ENCODE measurements at regions not wholly inside any gene's neighbourhood (a gene's known extent, or its start where the extent isn't known, plus 50 kb on each side); places are given as distances from the start of the nearest gene placed in this dataset.
A peak's percentile ranks its signal among the peaks of the same experiment; 100 is the strongest.

DNA sequence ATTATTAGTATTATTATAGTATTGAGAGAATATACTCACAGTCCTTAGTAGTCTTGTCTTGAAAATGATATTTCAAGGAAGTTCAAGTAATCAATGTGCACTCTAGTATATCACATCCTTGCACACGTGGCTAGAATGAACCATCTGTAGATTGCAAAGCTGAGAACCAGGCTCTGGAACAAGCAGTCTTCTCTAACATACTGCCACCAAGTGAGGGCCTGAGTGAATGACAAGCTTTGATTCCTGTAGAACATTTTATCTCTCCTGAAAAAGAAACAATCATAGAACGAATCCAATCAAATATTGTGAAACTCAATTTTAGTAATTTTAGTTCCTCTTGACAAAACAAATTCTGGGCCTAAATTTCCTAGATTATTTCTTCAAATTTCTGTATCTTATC lies 55.3 kb upstream of the SULT1C3 start:
- DNase-seq (ENCODE audit: low spot score) (peak; percentile 56), ATAC-seq (peak; percentile 51)
- Mint-ChIP-seq H3K27ac (no peak overlapping the region), H3K36me3 (ENCODE audit: low read depth) (no peaks in the 10 kb centered on the region), H3K4me1 (no peaks in the 10 kb centered on the region), H3K4me3 (no peak overlapping the region), H3K27me3 (ENCODE audit: insufficient read depth, low read depth, poor library complexity) (peaks cover 8% of the 10 kb centered on the region), H3K9me3 (no peaks in the 10 kb centered on the region)
- H3K4me1 ChIP-seq (ENCODE audit: insufficient read depth) = no peaks in the 10 kb centered on the region
- no peak overlapping the region for H3K4me3 ChIP-seq
- H3K9me2 ChIP-seq (ENCODE audit: insufficient read depth) = no peaks in the 10 kb centered on the region
- no peak for TF ChIP-seq NANOG (IDR thresholded peaks at IDR 0.05; ENCODE audit: borderline replicate concordance)
- TF ChIP-seq, protein P1, sequence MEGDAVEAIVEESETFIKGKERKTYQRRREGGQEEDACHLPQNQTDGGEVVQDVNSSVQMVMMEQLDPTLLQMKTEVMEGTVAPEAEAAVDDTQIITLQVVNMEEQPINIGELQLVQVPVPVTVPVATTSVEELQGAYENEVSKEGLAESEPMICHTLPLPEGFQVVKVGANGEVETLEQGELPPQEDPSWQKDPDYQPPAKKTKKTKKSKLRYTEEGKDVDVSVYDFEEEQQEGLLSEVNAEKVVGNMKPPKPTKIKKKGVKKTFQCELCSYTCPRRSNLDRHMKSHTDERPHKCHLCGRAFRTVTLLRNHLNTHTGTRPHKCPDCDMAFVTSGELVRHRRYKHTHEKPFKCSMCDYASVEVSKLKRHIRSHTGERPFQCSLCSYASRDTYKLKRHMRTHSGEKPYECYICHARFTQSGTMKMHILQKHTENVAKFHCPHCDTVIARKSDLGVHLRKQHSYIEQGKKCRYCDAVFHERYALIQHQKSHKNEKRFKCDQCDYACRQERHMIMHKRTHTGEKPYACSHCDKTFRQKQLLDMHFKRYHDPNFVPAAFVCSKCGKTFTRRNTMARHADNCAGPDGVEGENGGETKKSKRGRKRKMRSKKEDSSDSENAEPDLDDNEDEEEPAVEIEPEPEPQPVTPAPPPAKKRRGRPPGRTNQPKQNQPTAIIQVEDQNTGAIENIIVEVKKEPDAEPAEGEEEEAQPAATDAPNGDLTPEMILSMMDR (conservative IDR thresholded peaks at IDR 0.05; ENCODE audit: low read depth in 2 of 2) = peak; percentile 62 to 65
- no peak overlapping the region for H3K27ac ChIP-seq (ENCODE audit: low read depth)
- H3K36me3 ChIP-seq (ENCODE audit: insufficient read depth) = no peaks in the 10 kb centered on the region
- no peaks in the 10 kb centered on the region for H3K79me2 ChIP-seq (replicated peaks; ENCODE audit: insufficient read depth)
- H3F3A ChIP-seq (replicated peaks; ENCODE audit: low read depth) = no peaks in the 10 kb centered on the region
- H2AFZ ChIP-seq = no peak overlapping the region
- H3K4me2 ChIP-seq = no peak overlapping the region
- no peaks in the 10 kb centered on the region for H3K27me3 ChIP-seq (ENCODE audit: insufficient read depth)
- H4K20me1 ChIP-seq (replicated peaks; ENCODE audit: insufficient read depth) = no peaks in the 10 kb centered on the region

DNA sequence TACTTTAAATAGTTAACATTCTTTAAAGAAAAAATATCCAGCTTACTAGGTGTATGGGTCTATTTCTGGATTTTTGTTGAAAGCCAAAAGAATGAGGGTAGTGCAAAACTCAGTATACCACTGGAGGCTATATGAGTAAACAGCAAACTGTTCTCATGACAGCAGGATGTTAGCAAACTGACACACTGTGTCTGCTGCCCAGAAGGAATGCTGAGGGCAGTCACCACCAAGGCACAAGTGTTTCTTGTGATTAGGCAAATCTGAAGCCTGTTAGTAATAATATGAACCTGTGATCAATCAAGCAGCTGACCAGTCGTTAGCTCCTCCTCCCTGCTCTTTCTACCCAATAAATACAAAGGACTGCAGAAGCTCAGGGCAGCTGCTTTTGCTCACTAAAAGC lies 50.5 kb upstream of the SULT1C3 start:
- H3K4me2 ChIP-seq = no peak overlapping the region
- ATAC-seq = no peak
- H3K9me2 ChIP-seq (ENCODE audit: insufficient read depth) = no peaks in the 10 kb centered on the region
- no peak overlapping the region for H3K4me3 ChIP-seq
- no peak overlapping the region for H2AFZ ChIP-seq
- Mint-ChIP-seq H3K4me3 (no peak overlapping the region), H3K4me1 (no peaks in the 10 kb centered on the region), H3K27ac (no peak overlapping the region), H3K27me3 (ENCODE audit: insufficient read depth, low read depth, poor library complexity) (peaks cover 1% of the 10 kb centered on the region), H3K36me3 (ENCODE audit: low read depth) (no peaks in the 10 kb centered on the region), H3K9me3 (no peaks in the 10 kb centered on the region)
- H3K27me3 ChIP-seq (ENCODE audit: insufficient read depth) = no peaks in the 10 kb centered on the region
- no peaks in the 10 kb centered on the region for H3K4me1 ChIP-seq (ENCODE audit: insufficient read depth)
- H4K20me1 ChIP-seq (replicated peaks; ENCODE audit: insufficient read depth) = no peaks in the 10 kb centered on the region
- no peaks in the 10 kb centered on the region for H3K79me2 ChIP-seq (replicated peaks; ENCODE audit: insufficient read depth)
- H3K27ac ChIP-seq (ENCODE audit: low read depth) = no peak overlapping the region
- no peaks in the 10 kb centered on the region for H3F3A ChIP-seq (replicated peaks; ENCODE audit: low read depth)
- no peaks in the 10 kb centered on the region for H3K36me3 ChIP-seq (ENCODE audit: insufficient read depth)
- DNase-seq (ENCODE audit: low spot score) = no peak
- TF ChIP-seq EZH2phosphoT487 (IDR thresholded peaks at IDR 0.05; ENCODE audit: unreplicated experiment) = no peak
- TF ChIP-seq JUNB (IDR thresholded peaks at IDR 0.05; ENCODE audit: unreplicated experiment) = no peak
- TF ChIP-seq, protein P1 (conservative IDR thresholded peaks at IDR 0.05; ENCODE audit: low read depth in 2 of 2) = no peak
- TF ChIP-seq POLR2AphosphoS5 (IDR thresholded peaks at IDR 0.05; ENCODE audit: low read depth) = no peak
- TF ChIP-seq, protein P2, sequence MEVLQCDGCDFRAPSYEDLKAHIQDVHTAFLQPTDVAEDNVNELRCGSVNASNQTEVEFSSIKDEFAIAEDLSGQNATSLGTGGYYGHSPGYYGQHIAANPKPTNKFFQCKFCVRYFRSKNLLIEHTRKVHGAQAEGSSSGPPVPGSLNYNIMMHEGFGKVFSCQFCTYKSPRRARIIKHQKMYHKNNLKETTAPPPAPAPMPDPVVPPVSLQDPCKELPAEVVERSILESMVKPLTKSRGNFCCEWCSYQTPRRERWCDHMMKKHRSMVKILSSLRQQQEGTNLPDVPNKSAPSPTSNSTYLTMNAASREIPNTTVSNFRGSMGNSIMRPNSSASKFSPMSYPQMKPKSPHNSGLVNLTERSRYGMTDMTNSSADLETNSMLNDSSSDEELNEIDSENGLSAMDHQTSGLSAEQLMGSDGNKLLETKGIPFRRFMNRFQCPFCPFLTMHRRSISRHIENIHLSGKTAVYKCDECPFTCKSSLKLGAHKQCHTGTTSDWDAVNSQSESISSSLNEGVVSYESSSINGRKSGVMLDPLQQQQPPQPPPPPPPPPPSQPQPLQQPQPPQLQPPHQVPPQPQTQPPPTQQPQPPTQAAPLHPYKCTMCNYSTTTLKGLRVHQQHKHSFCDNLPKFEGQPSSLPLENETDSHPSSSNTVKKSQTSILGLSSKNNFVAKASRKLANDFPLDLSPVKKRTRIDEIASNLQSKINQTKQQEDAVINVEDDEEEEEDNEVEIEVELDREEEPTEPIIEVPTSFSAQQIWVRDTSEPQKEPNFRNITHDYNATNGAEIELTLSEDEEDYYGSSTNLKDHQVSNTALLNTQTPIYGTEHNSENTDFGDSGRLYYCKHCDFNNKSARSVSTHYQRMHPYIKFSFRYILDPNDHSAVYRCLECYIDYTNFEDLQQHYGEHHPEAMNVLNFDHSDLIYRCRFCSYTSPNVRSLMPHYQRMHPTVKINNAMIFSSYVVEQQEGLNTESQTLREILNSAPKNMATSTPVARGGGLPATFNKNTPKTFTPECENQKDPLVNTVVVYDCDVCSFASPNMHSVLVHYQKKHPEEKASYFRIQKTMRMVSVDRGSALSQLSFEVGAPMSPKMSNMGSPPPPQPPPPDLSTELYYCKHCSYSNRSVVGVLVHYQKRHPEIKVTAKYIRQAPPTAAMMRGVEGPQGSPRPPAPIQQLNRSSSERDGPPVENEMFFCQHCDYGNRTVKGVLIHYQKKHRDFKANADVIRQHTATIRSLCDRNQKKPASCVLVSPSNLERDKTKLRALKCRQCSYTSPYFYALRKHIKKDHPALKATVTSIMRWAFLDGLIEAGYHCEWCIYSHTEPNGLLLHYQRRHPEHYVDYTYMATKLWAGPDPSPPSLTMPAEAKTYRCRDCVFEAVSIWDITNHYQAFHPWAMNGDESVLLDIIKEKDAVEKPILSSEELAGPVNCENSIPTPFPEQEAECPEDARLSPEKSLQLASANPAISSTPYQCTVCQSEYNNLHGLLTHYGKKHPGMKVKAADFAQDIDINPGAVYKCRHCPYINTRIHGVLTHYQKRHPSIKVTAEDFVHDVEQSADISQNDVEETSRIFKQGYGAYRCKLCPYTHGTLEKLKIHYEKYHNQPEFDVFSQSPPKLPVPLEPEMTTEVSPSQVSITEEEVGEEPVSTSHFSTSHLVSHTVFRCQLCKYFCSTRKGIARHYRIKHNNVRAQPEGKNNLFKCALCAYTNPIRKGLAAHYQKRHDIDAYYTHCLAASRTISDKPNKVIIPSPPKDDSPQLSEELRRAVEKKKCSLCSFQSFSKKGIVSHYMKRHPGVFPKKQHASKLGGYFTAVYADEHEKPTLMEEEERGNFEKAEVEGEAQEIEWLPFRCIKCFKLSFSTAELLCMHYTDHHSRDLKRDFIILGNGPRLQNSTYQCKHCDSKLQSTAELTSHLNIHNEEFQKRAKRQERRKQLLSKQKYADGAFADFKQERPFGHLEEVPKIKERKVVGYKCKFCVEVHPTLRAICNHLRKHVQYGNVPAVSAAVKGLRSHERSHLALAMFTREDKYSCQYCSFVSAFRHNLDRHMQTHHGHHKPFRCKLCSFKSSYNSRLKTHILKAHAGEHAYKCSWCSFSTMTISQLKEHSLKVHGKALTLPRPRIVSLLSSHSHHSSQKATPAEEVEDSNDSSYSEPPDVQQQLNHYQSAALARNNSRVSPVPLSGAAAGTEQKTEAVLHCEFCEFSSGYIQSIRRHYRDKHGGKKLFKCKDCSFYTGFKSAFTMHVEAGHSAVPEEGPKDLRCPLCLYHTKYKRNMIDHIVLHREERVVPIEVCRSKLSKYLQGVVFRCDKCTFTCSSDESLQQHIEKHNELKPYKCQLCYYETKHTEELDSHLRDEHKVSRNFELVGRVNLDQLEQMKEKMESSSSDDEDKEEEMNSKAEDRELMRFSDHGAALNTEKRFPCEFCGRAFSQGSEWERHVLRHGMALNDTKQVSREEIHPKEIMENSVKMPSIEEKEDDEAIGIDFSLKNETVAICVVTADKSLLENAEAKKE (CRISPR knock-in tag; IDR thresholded peaks at IDR 0.05) = no peak
- no peak for TF ChIP-seq CREB1 (CRISPR knock-in tag; IDR thresholded peaks at IDR 0.05; ENCODE audit: low read depth)
- no peak for TF ChIP-seq ETS1 (IDR thresholded peaks at IDR 0.05)
